GM19463 (cell line): ENCODE measurements at regions not wholly inside any gene's neighbourhood (a gene's known extent, or its start where the extent isn't known, plus 50 kb on each side); places are given as distances from the start of the nearest gene placed in this dataset.

Experiments used
- ATAC-seq: cut with Tn5 transposase; IDR thresholded peaks from one replicate; pipeline ENCODE4 v1.9.1; 2021; ENCODE audit warnings: mild to moderate bottlenecking, moderate library complexity; ENCODE audit not compliant: unreplicated experiment

- ATAC-seq = no peak
Measured at GRCh38 chr7:18235819-18236218, 208.2 kb upstream of the PRPS1L1 start.

GRCh38 chr7:18239212-18239611, 211.6 kb upstream of the PRPS1L1 start:
- ATAC-seq = no peak

GRCh38 chr7:18241543-18242231, 214.0 kb upstream of the PRPS1L1 start:
- peak; percentile 84 for ATAC-seq

GRCh38 chr7:18243731-18244130, 216.1 kb upstream of the PRPS1L1 start:
- ATAC-seq = no peak

- no peak for ATAC-seq
Measured at GRCh38 chr7:18250133-18250532, 222.5 kb upstream of the PRPS1L1 start.

GRCh38 chr7:18257711-18258110, 230.1 kb upstream of the PRPS1L1 start:
- no peak for ATAC-seq

- ATAC-seq = no peak
Measured at GRCh38 chr7:18262058-18262457, 233.5 kb upstream of the HDAC9 start.

- no peak for ATAC-seq
Measured at GRCh38 chr7:18265611-18266281, 229.8 kb upstream of the HDAC9 start.

- ATAC-seq = no peak
Measured at GRCh38 chr7:18268571-18268970, 227.0 kb upstream of the HDAC9 start.

- no peak for ATAC-seq
Measured at GRCh38 chr7:18276380-18276779, 219.2 kb upstream of the HDAC9 start.

GRCh38 chr7:18278316-18278715, 217.2 kb upstream of the HDAC9 start:
- no peak for ATAC-seq

- ATAC-seq = no peak
Measured at GRCh38 chr7:18283045-18283444, 212.5 kb upstream of the HDAC9 start.

GRCh38 chr7:18287482-18287881, 208.1 kb upstream of the HDAC9 start:
- no peak for ATAC-seq

GRCh38 chr7:18288322-18289037, 207.1 kb upstream of the HDAC9 start:
- no peak for ATAC-seq

GRCh38 chr7:18289788-18290187, 205.8 kb upstream of the HDAC9 start:
- peak; percentile 11 for ATAC-seq

- ATAC-seq = peak; percentile 70
Measured at GRCh38 chr7:18290223-18290622, 205.3 kb upstream of the HDAC9 start.

- ATAC-seq = no peak
Measured at GRCh38 chr7:18290865-18291264, 204.7 kb upstream of the HDAC9 start.

- no peak for ATAC-seq
Measured at GRCh38 chr7:18292584-18292983, 203.0 kb upstream of the HDAC9 start.

GRCh38 chr7:18293759-18294158, 201.8 kb upstream of the HDAC9 start:
- ATAC-seq = no peak

- no peak for ATAC-seq
Measured at GRCh38 chr7:18294411-18294810, 201.1 kb upstream of the HDAC9 start.

- ATAC-seq = no peak
Measured at GRCh38 chr7:18295781-18296423, 199.6 kb upstream of the HDAC9 start.

GRCh38 chr7:18302097-18302496, 193.5 kb upstream of the HDAC9 start:
- ATAC-seq = no peak
